HAP-1 (cell line): ENCODE measurements at regions not wholly inside any gene's neighbourhood (a gene's known extent, or its start where the extent isn't known, plus 50 kb on each side); places are given as distances from the start of the nearest gene placed in this dataset.

Experiments used
- DNase-seq, 2 experiments: peaks; one replicate each; pipeline ENCODE4 v3.0.0-alpha.2; 2016 to 2020; ENCODE audit warnings: low spot score in 2 of 2
- H3K27me3 ChIP-seq: fragments of 250-450 bp; sonication (Bioruptor Pico); 2 replicates; pipeline ENCODE4 v1.5.1; 2020; ENCODE audit warnings: low read depth, mild to moderate bottlenecking, moderate library complexity
- H3K36me3 ChIP-seq: fragments of 250-450 bp; sonication (Bioruptor Pico); replicated peaks from 2 replicates; pipeline ENCODE4 v1.5.1; 2020; ENCODE audit warnings: mild to moderate bottlenecking
- H3K4me1 ChIP-seq: fragments of 250-450 bp; sonication (Bioruptor Pico); 2 replicates; pipeline ENCODE4 v1.5.1; 2020; ENCODE audit warnings: mild to moderate bottlenecking
- H3K4me3 ChIP-seq: fragments of 250-450 bp; sonication (Bioruptor Pico); 2 replicates; pipeline ENCODE4 v1.5.1; 2020; ENCODE audit warnings: mild to moderate bottlenecking, moderate library complexity
- H3K9me3 ChIP-seq: fragments of 250-450 bp; sonication (Bioruptor Pico); 2 replicates; pipeline ENCODE4 v1.5.1; 2020; ENCODE audit warnings: mild to moderate bottlenecking, moderate library complexity
- in situ Hi-C: fragments of 300-500 bp; cut with MboI; formaldehyde crosslinking; loops from 3 replicates; pipeline ENCODE4 v1.14.3; 2020; ENCODE audit warnings: low sequenced_read_pairs, inconsistent platforms, mixed read lengths

DNA sequence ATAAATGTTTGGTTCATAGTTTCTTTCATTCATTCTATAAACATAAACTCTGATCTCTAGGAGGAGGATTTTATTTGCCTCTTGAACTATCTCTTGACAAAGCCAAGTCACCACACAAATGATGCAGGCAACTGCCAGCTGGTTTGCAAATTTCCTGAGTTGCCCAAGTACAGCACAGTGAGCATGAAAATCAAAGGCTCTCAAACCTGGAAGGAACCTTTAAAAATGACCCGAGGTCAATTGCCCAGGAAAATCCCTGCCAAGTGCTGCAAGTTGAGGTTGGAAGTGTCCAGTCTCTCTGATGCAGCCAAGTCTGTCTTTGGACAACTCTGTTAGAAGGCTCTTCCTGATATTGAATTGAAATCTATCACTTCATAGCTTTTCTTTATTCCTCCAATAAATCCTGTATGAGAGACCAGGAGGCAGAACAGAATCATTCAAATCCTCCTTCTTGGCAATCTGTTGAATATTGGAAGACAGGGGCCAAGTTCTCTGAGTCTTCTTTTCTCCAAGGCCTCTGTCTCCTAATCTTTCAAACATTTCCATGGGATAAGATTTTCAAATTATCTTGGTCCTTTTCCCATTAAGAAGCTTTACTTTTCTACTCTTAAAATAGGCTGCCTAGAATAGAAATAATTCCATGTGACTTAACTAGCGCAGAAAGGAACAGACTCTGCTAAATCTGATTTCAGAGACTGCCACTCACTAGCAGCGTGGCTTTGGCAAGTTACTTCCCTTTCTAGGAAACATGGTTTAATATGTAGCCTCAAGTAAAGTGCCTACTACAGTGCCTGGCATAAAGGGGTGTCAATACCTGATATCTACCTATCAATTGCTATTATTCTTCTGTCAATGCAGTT, 159.2 kb downstream of the SNX18 start:
- no peak for DNase-seq
- in situ Hi-C loops: no loop called here
- H3K9me3 ChIP-seq: no peaks in the 10 kb centered on the region
- no peaks in the 10 kb centered on the region for H3K27me3 ChIP-seq
- no peaks in the 10 kb centered on the region for H3K36me3 ChIP-seq
- H3K4me3 ChIP-seq: no peak overlapping the region
- no peaks in the 10 kb centered on the region for H3K4me1 ChIP-seq

DNA sequence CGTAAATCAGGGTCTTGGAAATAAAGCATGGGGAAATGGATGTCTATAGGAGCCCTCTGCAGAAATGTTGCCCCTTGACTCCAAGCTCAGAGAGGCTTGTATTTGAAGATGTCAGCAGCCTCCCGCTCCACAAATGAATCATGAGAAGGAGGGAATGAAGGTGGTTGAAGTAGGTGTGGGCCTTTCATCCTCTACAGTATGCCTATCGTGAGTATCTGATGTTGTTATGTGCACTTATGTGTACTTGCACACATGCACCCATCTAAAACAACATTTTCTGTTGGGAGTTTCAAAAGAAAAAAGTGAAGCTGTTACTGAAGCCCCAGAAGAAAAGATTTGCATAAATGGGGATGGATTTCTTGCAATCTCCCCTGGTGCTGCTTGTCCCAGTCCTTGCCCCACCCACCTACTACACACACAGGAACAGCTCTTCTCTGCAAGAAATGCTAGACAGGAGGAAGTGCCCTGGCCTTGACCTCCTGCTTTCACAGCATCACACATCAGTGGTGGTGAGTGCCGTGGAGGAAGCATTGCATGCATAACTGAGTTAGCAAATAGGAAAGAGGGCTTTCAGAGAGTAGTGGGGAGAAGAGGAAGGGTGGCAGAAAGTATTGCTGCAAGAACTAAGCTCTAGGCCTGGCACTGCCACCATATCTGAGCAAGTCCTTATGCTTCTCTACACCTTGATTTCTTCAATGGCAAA, 156.1 kb downstream of the SNX18 start:
- Histone ChIP-seq H3K36me3 (no peaks in the 10 kb centered on the region), H3K9me3 (no peaks in the 10 kb centered on the region), H3K27me3 (no peaks in the 10 kb centered on the region), H3K4me3 (no peak overlapping the region), H3K4me1 (no peaks in the 10 kb centered on the region)
- in situ Hi-C loops: no loop called here
- DNase-seq: no peak

DNA sequence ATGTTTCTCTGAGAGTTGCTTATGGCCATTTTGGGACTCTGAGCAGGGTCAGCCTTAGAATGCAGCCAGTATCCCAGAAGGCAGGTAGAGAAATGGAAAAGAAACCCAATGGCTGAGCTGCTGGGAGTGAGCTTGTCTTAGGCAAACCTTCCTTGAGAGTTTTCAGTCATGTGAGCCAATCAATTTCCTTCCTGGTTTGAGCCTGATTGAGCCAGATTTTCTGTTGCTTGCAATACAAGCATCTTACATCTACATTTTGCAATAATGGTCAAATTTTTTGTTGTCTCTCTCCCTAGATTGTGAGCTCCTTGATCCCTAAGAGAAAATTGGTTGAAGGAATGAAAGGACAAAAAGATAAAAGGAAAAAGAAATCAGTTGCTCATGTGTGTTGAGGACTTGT, 155.3 kb downstream of the SNX18 start:
- Histone ChIP-seq H3K4me1 (no peaks in the 10 kb centered on the region), H3K9me3 (no peaks in the 10 kb centered on the region), H3K27me3 (no peaks in the 10 kb centered on the region), H3K36me3 (no peaks in the 10 kb centered on the region), H3K4me3 (no peak overlapping the region)
- no peak for DNase-seq
- in situ Hi-C loops: no loop called here

DNA sequence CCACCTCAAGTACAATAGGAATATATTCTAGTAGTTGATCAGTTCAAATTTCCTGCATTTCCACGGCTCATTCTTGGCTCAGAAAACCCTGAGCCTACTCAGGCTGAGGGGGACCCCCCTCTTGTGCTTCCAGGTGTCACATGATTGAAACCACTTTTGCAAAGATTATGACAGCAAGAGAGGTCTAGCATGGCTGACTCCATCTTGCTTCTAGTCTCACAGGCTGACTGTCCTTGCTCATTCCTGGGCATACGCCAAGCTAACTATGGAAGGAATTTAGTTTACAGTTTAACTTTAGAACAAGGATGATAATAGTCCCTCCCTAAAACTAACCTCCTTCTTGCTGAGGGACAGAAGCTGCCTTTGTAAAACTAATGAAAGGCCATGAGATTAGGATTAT, 154.1 kb downstream of the SNX18 start:
- in situ Hi-C loops: no loop called here
- no peak for DNase-seq
- Histone ChIP-seq H3K27me3 (no peaks in the 10 kb centered on the region), H3K4me1 (no peaks in the 10 kb centered on the region), H3K9me3 (no peaks in the 10 kb centered on the region), H3K36me3 (no peaks in the 10 kb centered on the region), H3K4me3 (no peak overlapping the region)

DNA sequence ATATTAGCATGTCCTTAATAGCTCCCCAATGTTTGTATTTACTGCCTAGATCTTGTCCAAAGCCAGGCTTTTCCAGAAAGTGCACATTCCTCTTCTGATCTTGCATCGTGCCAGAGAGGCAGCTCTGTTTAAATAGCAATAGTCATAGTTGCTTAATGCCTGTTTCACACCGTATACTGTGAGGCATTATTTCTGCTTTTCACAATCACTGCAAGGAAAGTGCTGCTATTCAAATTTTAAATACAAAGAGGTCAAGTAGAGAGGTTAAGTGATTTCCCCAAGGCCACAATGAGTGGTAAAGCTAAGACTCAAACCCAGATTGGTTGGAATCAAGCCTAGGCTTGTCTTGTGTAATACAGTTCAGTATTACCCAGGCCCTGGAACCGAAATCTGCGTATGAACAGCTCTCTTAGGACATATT, 153.6 kb downstream of the SNX18 start:
- H3K36me3 ChIP-seq: no peaks in the 10 kb centered on the region
- no peaks in the 10 kb centered on the region for H3K4me1 ChIP-seq
- H3K4me3 ChIP-seq: no peak overlapping the region
- no peak for DNase-seq
- in situ Hi-C loops: no loop called here
- H3K9me3 ChIP-seq: no peaks in the 10 kb centered on the region
- no peaks in the 10 kb centered on the region for H3K27me3 ChIP-seq

DNA sequence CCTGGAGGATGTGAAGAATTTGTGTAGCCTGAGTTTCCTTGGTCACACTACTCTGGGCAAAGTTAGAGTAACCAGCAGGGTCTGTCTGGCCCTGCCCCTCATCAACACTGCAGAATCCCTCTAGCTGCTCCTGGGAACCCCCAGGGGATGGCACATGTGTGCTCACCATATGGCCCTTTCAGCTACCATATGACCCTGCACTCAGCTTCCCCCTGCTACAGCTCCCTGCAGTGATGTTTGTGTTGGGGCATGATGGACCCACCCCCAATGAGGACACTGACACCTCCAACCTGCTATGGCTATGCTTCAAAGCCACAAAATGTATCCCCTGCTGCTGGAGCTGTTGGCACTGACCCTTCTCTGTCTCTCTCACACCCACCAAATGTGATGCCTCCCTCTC, 152.7 kb downstream of the SNX18 start:
- Histone ChIP-seq H3K4me3 (no peak overlapping the region), H3K36me3 (no peaks in the 10 kb centered on the region), H3K4me1 (no peaks in the 10 kb centered on the region), H3K27me3 (no peaks in the 10 kb centered on the region), H3K9me3 (no peaks in the 10 kb centered on the region)
- in situ Hi-C loops: no loop called here
- no peak for DNase-seq

GRCh38 chr5:54669845-54670244, 152.3 kb downstream of the SNX18 start:
- no peak for DNase-seq
- Histone ChIP-seq H3K36me3 (no peaks in the 10 kb centered on the region), H3K4me1 (no peaks in the 10 kb centered on the region), H3K9me3 (no peaks in the 10 kb centered on the region), H3K4me3 (no peak overlapping the region), H3K27me3 (no peaks in the 10 kb centered on the region)
- in situ Hi-C loops: no loop called here

DNA sequence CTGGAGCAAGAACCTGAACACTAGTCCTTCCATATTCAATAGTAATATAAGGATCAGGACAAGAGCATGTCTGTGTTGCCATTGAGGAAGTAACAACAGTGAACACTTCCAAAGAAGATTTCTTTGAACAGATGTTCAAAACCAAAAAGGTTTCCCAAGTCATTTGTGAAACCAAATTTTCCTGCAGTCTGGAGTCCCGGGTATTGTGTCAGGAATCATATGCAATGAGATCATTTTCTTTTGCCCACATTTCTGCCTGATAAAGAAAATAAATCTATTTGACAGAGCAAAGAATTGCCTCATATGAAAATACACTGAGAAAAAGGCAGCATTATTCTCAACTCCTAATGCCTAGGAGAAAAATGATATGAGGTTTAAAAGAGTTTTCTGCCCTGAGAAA, 151.7 kb downstream of the SNX18 start:
- Histone ChIP-seq H3K36me3 (no peaks in the 10 kb centered on the region), H3K9me3 (no peaks in the 10 kb centered on the region), H3K27me3 (no peaks in the 10 kb centered on the region), H3K4me1 (no peaks in the 10 kb centered on the region), H3K4me3 (no peak overlapping the region)
- in situ Hi-C loops: no loop called here
- no peak for DNase-seq

GRCh38 chr5:54668096-54668495, 150.5 kb downstream of the SNX18 start:
- H3K36me3 ChIP-seq: no peaks in the 10 kb centered on the region
- H3K4me3 ChIP-seq: no peak overlapping the region
- H3K4me1 ChIP-seq: no peaks in the 10 kb centered on the region
- in situ Hi-C loops: no loop called here
- DNase-seq: no peak
- H3K27me3 ChIP-seq: no peaks in the 10 kb centered on the region
- H3K9me3 ChIP-seq: no peaks in the 10 kb centered on the region

- Histone ChIP-seq H3K27me3 (no peaks in the 10 kb centered on the region), H3K4me3 (no peak overlapping the region), H3K4me1 (no peaks in the 10 kb centered on the region), H3K9me3 (no peaks in the 10 kb centered on the region), H3K36me3 (no peaks in the 10 kb centered on the region)
- DNase-seq: no peak
- in situ Hi-C loops: no loop called here
Observed at GRCh38 chr5:54667136-54667535, 149.6 kb downstream of the SNX18 start.

DNA sequence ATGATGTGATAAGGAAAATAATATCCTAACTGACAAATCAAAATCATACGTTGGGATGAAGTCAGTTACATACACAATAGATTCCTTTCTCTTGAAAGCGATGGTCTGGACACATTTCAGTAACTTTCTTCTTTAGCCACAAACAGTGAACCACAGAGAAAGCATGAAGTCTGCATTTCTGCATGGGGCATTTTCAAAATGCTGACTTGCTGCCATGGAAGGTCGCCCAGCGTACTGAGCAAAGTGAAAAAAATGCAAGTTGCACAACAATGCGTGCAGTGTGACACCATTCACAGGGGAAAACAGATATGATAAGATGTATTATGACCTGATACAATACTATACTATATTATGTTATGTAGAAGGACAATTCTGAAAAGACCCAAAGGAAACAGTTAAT, 146.3 kb downstream of the SNX18 start:
- in situ Hi-C loops: no loop called here
- Histone ChIP-seq H3K36me3 (no peaks in the 10 kb centered on the region), H3K27me3 (no peaks in the 10 kb centered on the region), H3K4me3 (no peak overlapping the region), H3K4me1 (no peaks in the 10 kb centered on the region), H3K9me3 (no peaks in the 10 kb centered on the region)
- DNase-seq: no peak

DNA sequence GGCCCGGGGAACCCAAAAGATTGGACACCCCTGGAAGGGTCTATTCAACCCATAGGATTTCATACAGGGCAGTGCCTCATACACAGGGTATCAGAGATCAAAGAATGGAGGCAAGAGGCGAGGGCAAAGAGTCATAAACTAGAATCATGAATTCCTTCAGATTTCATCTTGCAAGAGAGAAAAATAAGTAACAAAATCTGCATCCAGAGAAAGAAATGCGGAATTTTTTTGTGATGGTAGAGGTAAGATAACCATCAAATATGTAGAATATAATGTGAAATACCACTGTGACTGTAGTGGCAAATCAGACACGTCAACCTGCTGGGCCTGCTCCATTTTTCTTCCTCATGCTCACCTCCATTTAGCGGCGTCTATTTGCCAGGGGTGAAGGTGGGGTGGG, 143.6 kb downstream of the SNX18 start:
- in situ Hi-C loops: no loop called here
- no peaks in the 10 kb centered on the region for H3K4me1 ChIP-seq

DNA sequence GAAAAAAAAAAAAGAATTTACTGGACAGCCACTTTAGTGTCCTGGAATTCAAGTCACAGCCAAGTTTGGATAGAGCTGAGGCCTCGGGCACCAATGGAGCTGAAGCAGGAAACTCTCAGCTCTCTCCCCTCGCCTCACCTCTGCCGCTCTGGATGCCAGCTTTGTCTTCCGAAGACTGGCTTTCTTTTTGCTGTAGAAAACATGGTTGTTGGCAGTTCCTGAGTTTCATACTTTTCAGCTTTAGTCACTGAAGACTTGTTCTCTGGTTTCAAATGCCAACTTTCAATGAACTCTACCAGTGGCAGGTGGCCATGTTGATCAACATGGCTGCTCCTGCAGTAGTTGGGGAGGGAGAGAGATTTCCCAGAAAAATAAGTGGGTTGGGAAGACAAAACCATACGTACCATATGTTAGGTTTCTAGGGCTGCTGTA, 142.2 kb downstream of the SNX18 start:
- Histone ChIP-seq H3K27me3 (no peaks in the 10 kb centered on the region), H3K9me3 (no peaks in the 10 kb centered on the region), H3K4me3 (no peak overlapping the region), H3K4me1 (no peaks in the 10 kb centered on the region), H3K36me3 (no peaks in the 10 kb centered on the region)
- DNase-seq: no peak
- in situ Hi-C loops: no loop called here

More for the DNA sequence above, 143.6 kb downstream of the SNX18 start:
- Histone ChIP-seq H3K9me3 (no peaks in the 10 kb centered on the region), H3K4me3 (no peak overlapping the region), H3K36me3 (no peaks in the 10 kb centered on the region), H3K27me3 (no peaks in the 10 kb centered on the region)
- no peak for DNase-seq

GRCh38 chr5:54658010-54658409, 140.5 kb downstream of the SNX18 start:
- no peaks in the 10 kb centered on the region for H3K27me3 ChIP-seq
- DNase-seq: no peak
- H3K4me1 ChIP-seq: no peaks in the 10 kb centered on the region
- H3K4me3 ChIP-seq: no peak overlapping the region
- no peaks in the 10 kb centered on the region for H3K9me3 ChIP-seq
- in situ Hi-C loops: no loop called here
- no peaks in the 10 kb centered on the region for H3K36me3 ChIP-seq
